ENCODE measurements at regions not wholly inside any gene's neighbourhood (a gene's known extent, or its start where the extent isn't known, plus 50 kb on each side); places are given as distances from the start of the nearest gene placed in this dataset.

- no peak for TF ChIP-seq MAX (IDR thresholded peaks at IDR 0.05; ENCODE audit: low read depth, low read length)
- TF ChIP-seq POLR2A (IDR thresholded peaks at IDR 0.05; ENCODE audit: extremely low read depth, insufficient read length): no peak
- no peak for TF ChIP-seq MYC (IDR thresholded peaks at IDR 0.05; ENCODE audit: low read depth, low read length)
- no peak for TF ChIP-seq CTCF (IDR thresholded peaks at IDR 0.05; ENCODE audit: low read depth, low read length)
- H3K4me3 ChIP-seq (ENCODE audit: low read depth, low read length): no peak overlapping the region
- no peak for DNase-seq (ENCODE audit: low read depth)
Measured at GRCh38 chr2:139876321-139876720, 1096.1 kb upstream of the NXPH2 start.

GRCh38 chr2:139872503-139872902 lies 1092.3 kb upstream of the NXPH2 start:
- no peak for TF ChIP-seq POLR2A (IDR thresholded peaks at IDR 0.05; ENCODE audit: extremely low read depth, insufficient read length)
- no peak for TF ChIP-seq CTCF (IDR thresholded peaks at IDR 0.05; ENCODE audit: low read depth, low read length)
- TF ChIP-seq MAX (IDR thresholded peaks at IDR 0.05; ENCODE audit: low read depth, low read length): no peak
- TF ChIP-seq MYC (IDR thresholded peaks at IDR 0.05; ENCODE audit: low read depth, low read length): no peak
- no peak for DNase-seq (ENCODE audit: low read depth)
- H3K4me3 ChIP-seq (ENCODE audit: low read depth, low read length): no peak overlapping the region

- TF ChIP-seq MAX (IDR thresholded peaks at IDR 0.05; ENCODE audit: low read depth, low read length) (no peak), POLR2A (IDR thresholded peaks at IDR 0.05; ENCODE audit: extremely low read depth, insufficient read length) (no peak), CTCF (IDR thresholded peaks at IDR 0.05; ENCODE audit: low read depth, low read length) (no peak), MYC (IDR thresholded peaks at IDR 0.05; ENCODE audit: low read depth, low read length) (no peak)
- DNase-seq (ENCODE audit: low read depth): no peak
Measured at GRCh38 chr2:139872032-139872431, 1091.8 kb upstream of the NXPH2 start.

GRCh38 chr2:139867601-139868226 lies 1087.5 kb upstream of the NXPH2 start:
- TF ChIP-seq MAX (IDR thresholded peaks at IDR 0.05; ENCODE audit: low read depth, low read length) (no peak), POLR2A (IDR thresholded peaks at IDR 0.05; ENCODE audit: extremely low read depth, insufficient read length) (no peak), MYC (IDR thresholded peaks at IDR 0.05; ENCODE audit: low read depth, low read length) (no peak), CTCF (IDR thresholded peaks at IDR 0.05; ENCODE audit: low read depth, low read length) (no peak)
- no peak overlapping the region for H3K4me3 ChIP-seq (ENCODE audit: low read depth, low read length)
- DNase-seq (ENCODE audit: low read depth): no peak

More at GRCh38 chr2:139872032-139872431, 1091.8 kb upstream of the NXPH2 start:
- H3K4me3 ChIP-seq (ENCODE audit: low read depth, low read length): no peak overlapping the region

GRCh38 chr2:139864821-139865302 lies 1084.7 kb upstream of the NXPH2 start:
- no peak for DNase-seq (ENCODE audit: low read depth)
- TF ChIP-seq CTCF (IDR thresholded peaks at IDR 0.05; ENCODE audit: low read depth, low read length) (no peak), MAX (IDR thresholded peaks at IDR 0.05; ENCODE audit: low read depth, low read length) (no peak), POLR2A (IDR thresholded peaks at IDR 0.05; ENCODE audit: extremely low read depth, insufficient read length) (no peak), MYC (IDR thresholded peaks at IDR 0.05; ENCODE audit: low read depth, low read length) (no peak)
- H3K4me3 ChIP-seq (ENCODE audit: low read depth, low read length): no peak overlapping the region

Data from NB4 (cell line).